ENCODE measurements at regions not wholly inside any gene's neighbourhood (a gene's known extent, or its start where the extent isn't known, plus 50 kb on each side); places are given as distances from the start of the nearest gene placed in this dataset.

DNA sequence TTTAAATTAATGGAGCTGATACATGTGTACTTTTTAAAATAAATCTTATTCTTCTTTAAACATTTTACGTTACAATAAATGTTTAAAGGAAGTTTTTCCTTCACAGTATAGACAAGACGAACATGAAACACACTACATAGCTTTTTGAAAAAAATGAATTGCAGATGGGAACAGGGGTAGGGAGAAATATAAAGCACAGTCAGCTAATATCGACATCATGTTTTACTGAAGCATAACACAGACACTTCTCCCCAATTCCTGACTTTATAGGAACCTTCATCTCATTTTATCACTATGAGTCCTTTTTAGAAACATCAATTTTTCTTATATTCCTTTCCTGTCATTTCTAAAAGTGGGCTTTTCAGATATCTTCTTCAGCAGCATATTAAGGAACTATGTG is 153.5 kb downstream of the MACC1 start:
- TF ChIP-seq, protein P1, sequence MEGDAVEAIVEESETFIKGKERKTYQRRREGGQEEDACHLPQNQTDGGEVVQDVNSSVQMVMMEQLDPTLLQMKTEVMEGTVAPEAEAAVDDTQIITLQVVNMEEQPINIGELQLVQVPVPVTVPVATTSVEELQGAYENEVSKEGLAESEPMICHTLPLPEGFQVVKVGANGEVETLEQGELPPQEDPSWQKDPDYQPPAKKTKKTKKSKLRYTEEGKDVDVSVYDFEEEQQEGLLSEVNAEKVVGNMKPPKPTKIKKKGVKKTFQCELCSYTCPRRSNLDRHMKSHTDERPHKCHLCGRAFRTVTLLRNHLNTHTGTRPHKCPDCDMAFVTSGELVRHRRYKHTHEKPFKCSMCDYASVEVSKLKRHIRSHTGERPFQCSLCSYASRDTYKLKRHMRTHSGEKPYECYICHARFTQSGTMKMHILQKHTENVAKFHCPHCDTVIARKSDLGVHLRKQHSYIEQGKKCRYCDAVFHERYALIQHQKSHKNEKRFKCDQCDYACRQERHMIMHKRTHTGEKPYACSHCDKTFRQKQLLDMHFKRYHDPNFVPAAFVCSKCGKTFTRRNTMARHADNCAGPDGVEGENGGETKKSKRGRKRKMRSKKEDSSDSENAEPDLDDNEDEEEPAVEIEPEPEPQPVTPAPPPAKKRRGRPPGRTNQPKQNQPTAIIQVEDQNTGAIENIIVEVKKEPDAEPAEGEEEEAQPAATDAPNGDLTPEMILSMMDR (IDR thresholded peaks at IDR 0.05): no peak
- no peak for TF ChIP-seq EZH2phosphoT487 (IDR thresholded peaks at IDR 0.05)
